Body of pancreas (tissue), 4 donors: ENCODE measurements at regions not wholly inside any gene's neighbourhood (a gene's known extent, or its start where the extent isn't known, plus 50 kb on each side); places are given as distances from the start of the nearest gene placed in this dataset.

Experiments
- CTCF ChIP-seq, 7 experiments: fragments of 450-650 bp in 4 of 7; fragments of 200-600 bp in 3 of 7; sonication (generic) in 3 of 7; IDR thresholded peaks; one replicate each; pipeline ENCODE4 v1.5.1; 2016 to 2019; ENCODE audit warnings: antibody characterized with exemption in 7 of 7
- POLR2A ChIP-seq, 3 donors: fragments of 450-650 bp; IDR thresholded peaks; one replicate each; pipeline ENCODE4 v1.6.1; 2016; ENCODE audit warnings: antibody characterized with exemption in 3 of 3, mild to moderate bottlenecking in 2 of 3

GRCh38 chr9:86549401-86549811 lies 195.2 kb upstream of the TUT7 start:
- TF ChIP-seq POLR2A (IDR thresholded peaks at IDR 0.05) = no peak
- no peak for TF ChIP-seq CTCF (IDR thresholded peaks at IDR 0.05)
